ENCODE measurements at regions not wholly inside any gene's neighbourhood (a gene's known extent, or its start where the extent isn't known, plus 50 kb on each side); places are given as distances from the start of the nearest gene placed in this dataset.

DNA sequence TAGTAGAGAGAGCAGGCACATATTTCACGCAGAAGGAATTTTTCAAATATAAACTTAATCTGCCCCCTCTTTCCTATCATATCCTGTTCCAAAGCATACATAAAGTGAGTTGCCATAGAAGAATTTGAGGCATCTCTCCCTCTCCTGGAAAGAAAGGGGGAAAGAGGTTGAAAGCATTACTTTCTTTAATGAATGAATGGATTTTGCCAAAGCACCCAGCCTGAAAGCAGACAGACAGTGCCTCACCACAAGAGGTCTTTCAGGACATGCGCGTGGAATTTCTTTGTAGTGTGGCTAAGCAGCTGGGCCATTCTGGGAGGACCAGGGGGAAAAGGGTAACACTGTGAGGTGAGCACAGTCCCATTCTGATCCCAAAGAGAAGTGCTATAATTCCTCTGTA, 651.4 kb downstream of the IQCM start:
- TF ChIP-seq ARNTL (CRISPR knock-in tag; IDR thresholded peaks at IDR 0.05; ENCODE audit: borderline replicate concordance, low read depth): no peak
- TF ChIP-seq, protein P1, sequence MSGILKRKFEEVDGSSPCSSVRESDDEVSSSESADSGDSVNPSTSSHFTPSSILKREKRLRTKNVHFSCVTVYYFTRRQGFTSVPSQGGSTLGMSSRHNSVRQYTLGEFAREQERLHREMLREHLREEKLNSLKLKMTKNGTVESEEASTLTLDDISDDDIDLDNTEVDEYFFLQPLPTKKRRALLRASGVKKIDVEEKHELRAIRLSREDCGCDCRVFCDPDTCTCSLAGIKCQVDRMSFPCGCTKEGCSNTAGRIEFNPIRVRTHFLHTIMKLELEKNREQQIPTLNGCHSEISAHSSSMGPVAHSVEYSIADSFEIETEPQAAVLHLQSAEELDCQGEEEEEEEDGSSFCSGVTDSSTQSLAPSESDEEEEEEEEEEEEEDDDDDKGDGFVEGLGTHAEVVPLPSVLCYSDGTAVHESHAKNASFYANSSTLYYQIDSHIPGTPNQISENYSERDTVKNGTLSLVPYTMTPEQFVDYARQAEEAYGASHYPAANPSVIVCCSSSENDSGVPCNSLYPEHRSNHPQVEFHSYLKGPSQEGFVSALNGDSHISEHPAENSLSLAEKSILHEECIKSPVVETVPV (CRISPR knock-in tag; IDR thresholded peaks at IDR 0.05): no peak
- no peak for TF ChIP-seq TOX (CRISPR knock-in tag; IDR thresholded peaks at IDR 0.05; ENCODE audit: borderline replicate concordance)
- TF ChIP-seq ZNF8 (CRISPR knock-in tag; IDR thresholded peaks at IDR 0.05): no peak
- no peak for TF ChIP-seq RARB (CRISPR knock-in tag; IDR thresholded peaks at IDR 0.05)
- no peak for TF ChIP-seq TCF4 (CRISPR knock-in tag; IDR thresholded peaks at IDR 0.05; ENCODE audit: borderline replicate concordance)
- no peak for TF ChIP-seq OSR1 (CRISPR knock-in tag; IDR thresholded peaks at IDR 0.05)
- TF ChIP-seq ISL1 (CRISPR knock-in tag; IDR thresholded peaks at IDR 0.05): no peak
- TF ChIP-seq ZFP3 (CRISPR knock-in tag; IDR thresholded peaks at IDR 0.05): no peak
- TF ChIP-seq, protein P2, sequence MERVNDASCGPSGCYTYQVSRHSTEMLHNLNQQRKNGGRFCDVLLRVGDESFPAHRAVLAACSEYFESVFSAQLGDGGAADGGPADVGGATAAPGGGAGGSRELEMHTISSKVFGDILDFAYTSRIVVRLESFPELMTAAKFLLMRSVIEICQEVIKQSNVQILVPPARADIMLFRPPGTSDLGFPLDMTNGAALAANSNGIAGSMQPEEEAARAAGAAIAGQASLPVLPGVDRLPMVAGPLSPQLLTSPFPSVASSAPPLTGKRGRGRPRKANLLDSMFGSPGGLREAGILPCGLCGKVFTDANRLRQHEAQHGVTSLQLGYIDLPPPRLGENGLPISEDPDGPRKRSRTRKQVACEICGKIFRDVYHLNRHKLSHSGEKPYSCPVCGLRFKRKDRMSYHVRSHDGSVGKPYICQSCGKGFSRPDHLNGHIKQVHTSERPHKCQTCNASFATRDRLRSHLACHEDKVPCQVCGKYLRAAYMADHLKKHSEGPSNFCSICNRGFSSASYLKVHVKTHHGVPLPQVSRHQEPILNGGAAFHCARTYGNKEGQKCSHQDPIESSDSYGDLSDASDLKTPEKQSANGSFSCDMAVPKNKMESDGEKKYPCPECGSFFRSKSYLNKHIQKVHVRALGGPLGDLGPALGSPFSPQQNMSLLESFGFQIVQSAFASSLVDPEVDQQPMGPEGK (CRISPR knock-in tag; IDR thresholded peaks at IDR 0.05; ENCODE audit: borderline replicate concordance): no peak
- TF ChIP-seq ZC3H10 (CRISPR knock-in tag; IDR thresholded peaks at IDR 0.05): no peak
- no peak for TF ChIP-seq CSDC2 (CRISPR knock-in tag; IDR thresholded peaks at IDR 0.05)
- TF ChIP-seq GLIS3 (CRISPR knock-in tag; IDR thresholded peaks at IDR 0.05): no peak
- TF ChIP-seq, protein P3, sequence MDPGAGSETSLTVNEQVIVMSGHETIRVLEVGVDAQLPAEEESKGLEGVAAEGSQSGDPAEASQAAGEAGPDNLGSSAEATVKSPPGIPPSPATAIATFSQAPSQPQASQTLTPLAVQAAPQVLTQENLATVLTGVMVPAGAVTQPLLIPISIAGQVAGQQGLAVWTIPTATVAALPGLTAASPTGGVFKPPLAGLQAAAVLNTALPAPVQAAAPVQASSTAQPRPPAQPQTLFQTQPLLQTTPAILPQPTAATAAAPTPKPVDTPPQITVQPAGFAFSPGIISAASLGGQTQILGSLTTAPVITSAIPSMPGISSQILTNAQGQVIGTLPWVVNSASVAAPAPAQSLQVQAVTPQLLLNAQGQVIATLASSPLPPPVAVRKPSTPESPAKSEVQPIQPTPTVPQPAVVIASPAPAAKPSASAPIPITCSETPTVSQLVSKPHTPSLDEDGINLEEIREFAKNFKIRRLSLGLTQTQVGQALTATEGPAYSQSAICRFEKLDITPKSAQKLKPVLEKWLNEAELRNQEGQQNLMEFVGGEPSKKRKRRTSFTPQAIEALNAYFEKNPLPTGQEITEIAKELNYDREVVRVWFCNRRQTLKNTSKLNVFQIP (CRISPR knock-in tag; IDR thresholded peaks at IDR 0.05; ENCODE audit: borderline replicate concordance, low read depth): no peak
- TF ChIP-seq SNAI2 (CRISPR knock-in tag; IDR thresholded peaks at IDR 0.05): no peak
- TF ChIP-seq ESRRG (CRISPR knock-in tag; IDR thresholded peaks at IDR 0.05): no peak
- no peak for TF ChIP-seq ZFP30 (CRISPR knock-in tag; IDR thresholded peaks at IDR 0.05)

DNA sequence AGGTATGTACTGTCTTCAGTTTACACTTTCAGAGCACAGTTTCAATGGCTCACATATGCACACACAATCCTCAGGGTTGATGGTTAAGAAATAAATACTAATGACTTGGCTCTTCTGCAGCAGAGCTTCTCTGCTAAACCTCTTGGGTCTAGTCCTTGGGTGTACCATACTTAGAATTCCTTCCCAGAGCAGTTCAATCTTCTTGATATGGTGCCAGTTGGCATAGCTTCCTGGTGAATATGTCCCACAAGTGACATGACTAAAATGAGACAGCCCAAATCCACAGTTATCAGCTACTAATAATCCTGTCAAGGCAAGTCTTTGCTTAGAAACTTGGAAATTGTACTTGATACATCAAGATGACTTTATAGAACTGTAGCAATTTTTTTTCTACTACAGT, 654.4 kb downstream of the IQCM start:
- peak; percentile 50 for ATAC-seq
- TF ChIP-seq TOX (CRISPR knock-in tag; IDR thresholded peaks at IDR 0.05; ENCODE audit: borderline replicate concordance): no peak
- TF ChIP-seq, protein P4, sequence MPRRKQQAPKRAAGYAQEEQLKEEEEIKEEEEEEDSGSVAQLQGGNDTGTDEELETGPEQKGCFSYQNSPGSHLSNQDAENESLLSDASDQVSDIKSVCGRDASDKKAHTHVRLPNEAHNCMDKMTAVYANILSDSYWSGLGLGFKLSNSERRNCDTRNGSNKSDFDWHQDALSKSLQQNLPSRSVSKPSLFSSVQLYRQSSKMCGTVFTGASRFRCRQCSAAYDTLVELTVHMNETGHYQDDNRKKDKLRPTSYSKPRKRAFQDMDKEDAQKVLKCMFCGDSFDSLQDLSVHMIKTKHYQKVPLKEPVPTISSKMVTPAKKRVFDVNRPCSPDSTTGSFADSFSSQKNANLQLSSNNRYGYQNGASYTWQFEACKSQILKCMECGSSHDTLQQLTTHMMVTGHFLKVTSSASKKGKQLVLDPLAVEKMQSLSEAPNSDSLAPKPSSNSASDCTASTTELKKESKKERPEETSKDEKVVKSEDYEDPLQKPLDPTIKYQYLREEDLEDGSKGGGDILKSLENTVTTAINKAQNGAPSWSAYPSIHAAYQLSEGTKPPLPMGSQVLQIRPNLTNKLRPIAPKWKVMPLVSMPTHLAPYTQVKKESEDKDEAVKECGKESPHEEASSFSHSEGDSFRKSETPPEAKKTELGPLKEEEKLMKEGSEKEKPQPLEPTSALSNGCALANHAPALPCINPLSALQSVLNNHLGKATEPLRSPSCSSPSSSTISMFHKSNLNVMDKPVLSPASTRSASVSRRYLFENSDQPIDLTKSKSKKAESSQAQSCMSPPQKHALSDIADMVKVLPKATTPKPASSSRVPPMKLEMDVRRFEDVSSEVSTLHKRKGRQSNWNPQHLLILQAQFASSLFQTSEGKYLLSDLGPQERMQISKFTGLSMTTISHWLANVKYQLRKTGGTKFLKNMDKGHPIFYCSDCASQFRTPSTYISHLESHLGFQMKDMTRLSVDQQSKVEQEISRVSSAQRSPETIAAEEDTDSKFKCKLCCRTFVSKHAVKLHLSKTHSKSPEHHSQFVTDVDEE (CRISPR knock-in tag; IDR thresholded peaks at IDR 0.05): no peak
- no peak for TF ChIP-seq RARB (CRISPR knock-in tag; IDR thresholded peaks at IDR 0.05)
- TF ChIP-seq ZFP30 (CRISPR knock-in tag; IDR thresholded peaks at IDR 0.05): no peak
- TF ChIP-seq, protein P5, sequence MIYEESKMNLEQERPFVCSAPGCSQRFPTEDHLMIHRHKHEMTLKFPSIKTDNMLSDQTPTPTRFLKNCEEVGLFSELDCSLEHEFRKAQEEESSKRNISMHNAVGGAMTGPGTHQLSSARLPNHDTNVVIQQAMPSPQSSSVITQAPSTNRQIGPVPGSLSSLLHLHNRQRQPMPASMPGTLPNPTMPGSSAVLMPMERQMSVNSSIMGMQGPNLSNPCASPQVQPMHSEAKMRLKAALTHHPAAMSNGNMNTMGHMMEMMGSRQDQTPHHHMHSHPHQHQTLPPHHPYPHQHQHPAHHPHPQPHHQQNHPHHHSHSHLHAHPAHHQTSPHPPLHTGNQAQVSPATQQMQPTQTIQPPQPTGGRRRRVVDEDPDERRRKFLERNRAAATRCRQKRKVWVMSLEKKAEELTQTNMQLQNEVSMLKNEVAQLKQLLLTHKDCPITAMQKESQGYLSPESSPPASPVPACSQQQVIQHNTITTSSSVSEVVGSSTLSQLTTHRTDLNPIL (CRISPR knock-in tag; IDR thresholded peaks at IDR 0.05; ENCODE audit: low read depth): no peak
- no peak for TF ChIP-seq ZNF8 (CRISPR knock-in tag; IDR thresholded peaks at IDR 0.05)
- no peak for TF ChIP-seq ZFP3 (CRISPR knock-in tag; IDR thresholded peaks at IDR 0.05)
- TF ChIP-seq, protein P3 (CRISPR knock-in tag; IDR thresholded peaks at IDR 0.05; ENCODE audit: borderline replicate concordance, low read depth): no peak
- no peak for TF ChIP-seq GLIS3 (CRISPR knock-in tag; IDR thresholded peaks at IDR 0.05)
- no peak for TF ChIP-seq ZNF70 (CRISPR knock-in tag; IDR thresholded peaks at IDR 0.05)

More for the DNA sequence above, 651.4 kb downstream of the IQCM start:
- ATAC-seq: peak; percentile 92
